HG03575 (cell line): ENCODE measurements at regions not wholly inside any gene's neighbourhood (a gene's known extent, or its start where the extent isn't known, plus 50 kb on each side); places are given as distances from the start of the nearest gene placed in this dataset.
"Not testable (repeated sequence)": the region's sequence is repeated elsewhere in the genome, so short reads cannot be mapped to it uniquely, and the experiment has no call there.

Experiments used
- ATAC-seq: cut with Tn5 transposase; IDR thresholded peaks from one replicate; pipeline ENCODE4 v1.9.1; 2021; ENCODE audit not compliant: unreplicated experiment, insufficient number of reproducible peaks, low FRiP score; ENCODE audit errors: extremely low read depth

DNA sequence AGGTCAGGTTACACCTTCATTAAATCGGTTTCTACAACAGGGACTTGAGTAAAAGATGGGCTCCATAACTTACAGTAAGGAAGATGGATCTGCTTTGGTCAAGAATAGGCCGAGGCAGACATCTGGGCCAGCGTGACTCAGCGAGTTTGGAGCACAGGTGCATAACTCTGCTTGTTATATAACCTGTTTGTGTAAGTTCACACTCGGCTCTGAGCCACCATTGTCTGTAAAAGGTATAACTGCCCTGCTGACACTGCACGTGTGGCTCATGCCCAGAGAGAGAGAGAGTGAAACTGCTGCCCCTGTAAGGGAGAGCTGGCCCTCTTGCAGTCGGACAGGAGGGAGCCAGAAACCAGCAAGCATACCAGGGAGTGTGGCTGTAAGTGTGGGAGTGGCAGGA, 737.9 kb upstream of the SLC35B3 start:
- no peak for ATAC-seq

DNA sequence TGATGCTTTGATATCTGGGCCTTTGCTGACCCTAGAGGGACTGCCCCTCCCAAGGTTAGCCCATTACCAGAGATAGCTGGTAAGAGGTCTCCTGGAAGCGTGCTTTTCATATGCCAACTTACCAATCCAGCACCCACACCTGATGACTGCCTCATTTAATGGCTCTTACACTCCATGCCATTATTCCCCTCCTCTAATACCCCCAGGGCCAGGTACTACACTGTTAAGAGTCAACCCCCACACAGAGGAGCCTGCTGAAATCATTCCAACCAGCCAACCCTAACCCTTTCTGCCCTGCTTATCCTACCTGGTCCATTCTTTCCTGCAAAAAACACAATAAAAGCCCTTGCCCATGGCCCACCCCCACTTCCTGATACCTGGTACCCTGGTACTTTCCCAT, 736.8 kb upstream of the SLC35B3 start:
- no peak for ATAC-seq

DNA sequence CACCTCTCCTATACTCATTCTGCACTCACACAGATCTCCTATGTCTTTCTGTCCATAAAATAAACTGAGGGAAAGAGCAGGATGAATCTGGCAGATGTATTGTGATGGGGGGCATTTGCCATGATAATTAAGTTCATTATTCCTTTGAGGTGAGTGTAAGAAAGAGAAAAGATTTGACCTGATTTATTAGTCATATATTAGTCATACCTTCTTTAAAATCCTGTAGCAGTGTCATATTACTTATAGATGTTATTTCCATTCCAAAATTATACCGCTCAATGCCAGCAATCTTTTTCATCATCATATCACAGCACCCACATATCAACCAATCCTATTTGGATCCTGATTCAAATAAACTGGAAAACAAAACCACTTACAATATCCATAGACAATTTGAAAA, 733.3 kb upstream of the SLC35B3 start:
- no peak for ATAC-seq

DNA sequence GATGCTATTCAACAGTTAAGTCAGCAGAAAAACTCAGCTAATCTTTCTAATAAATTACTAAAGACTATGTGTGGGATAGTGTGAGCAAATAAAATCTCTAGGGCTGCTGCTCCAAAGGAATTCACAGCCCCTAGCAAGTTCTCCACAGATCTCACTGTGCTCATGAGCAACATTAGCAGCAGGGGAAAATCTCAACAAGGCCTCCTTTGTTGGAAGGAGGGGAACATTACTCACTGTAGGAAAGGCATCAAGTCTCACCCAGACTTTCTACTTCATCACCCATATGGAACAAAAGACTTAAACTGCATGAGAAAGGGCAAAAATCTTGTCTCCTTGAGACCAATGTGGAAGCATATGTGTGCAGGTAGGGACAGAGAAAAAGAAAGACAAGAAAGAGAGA, 726.4 kb upstream of the SLC35B3 start:
- ATAC-seq: no peak

DNA sequence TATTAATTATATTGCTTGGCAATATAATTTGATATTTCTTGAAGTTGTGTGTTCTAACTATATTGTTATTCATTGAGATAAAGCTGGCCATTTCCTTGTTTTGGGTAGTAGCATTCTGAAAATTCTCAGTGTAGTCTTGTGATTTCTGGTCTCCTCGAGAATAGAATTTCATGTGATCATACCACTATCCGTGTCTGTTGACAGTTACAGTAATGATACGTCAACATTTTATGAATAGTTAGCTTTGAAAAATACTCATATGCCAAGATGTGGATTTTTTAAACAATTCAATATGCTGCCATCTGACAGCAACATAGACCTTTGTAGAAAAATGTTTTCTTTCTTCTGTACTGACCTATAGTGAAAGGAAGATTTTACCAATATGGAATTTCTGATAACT, 723.7 kb upstream of the SLC35B3 start:
- no peak for ATAC-seq

DNA sequence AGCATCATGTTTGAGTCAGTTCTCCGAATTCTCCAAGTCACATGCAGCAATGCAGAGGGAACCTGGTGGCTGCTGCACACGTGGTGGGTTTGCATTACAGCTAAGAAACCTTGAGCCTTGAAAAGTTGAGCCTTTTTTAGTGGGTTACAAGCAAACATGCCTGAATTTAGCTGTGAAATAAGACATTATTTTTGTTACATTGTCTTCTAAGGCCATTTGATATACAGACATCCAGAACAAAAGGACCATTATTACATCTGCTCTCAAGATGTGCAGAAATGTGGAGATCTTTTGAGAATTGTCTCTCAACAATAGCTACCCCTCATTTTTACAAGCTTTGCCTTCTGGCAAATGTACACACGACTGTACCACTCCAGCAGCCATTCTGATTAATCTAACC, 720.5 kb upstream of the SLC35B3 start:
- ATAC-seq: no peak

DNA sequence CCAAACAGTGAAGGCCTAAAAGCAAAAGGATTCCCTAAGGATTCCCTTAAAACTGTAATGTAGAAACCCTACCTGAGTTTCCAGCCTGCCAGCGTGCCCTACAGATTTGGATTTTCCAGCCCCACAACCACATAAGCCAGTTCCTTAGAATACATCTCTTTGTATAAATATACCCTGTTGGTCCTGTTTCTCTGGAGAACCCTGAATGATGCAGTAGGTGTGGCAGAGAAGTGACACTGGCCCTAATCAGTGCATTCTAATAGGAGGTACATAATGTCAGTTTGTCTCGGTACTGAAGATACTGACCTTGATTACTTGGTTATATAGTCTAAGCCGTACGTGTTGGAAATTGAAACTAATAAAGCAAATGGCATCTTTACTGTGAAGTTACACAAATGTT, 707.8 kb upstream of the SLC35B3 start:
- ATAC-seq: no peak

DNA sequence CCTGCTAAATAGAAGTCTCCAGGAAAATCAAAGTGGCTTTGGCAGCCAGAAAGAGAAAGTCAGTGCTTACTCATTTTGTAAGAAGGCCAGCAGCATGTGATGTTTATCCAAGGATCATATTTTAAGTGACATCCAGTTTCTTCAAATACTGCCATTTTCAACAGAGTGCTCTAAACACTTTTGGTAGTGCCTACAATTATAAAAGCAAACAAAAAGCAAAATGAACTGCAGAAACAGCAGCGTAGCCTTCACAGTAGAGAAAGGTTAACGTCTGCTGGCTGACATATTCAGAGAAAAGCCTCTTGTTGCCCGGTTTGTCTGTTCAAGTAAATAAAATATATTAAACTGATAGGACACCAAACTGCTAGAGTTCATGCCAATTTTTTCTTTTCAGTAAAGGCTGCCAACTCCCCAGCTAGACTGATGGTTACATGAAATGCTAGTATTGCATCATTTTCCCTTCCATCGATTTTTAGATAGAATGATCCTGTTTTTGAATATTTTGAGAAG, 705.7 kb upstream of the SLC35B3 start:
- no peak for ATAC-seq

DNA sequence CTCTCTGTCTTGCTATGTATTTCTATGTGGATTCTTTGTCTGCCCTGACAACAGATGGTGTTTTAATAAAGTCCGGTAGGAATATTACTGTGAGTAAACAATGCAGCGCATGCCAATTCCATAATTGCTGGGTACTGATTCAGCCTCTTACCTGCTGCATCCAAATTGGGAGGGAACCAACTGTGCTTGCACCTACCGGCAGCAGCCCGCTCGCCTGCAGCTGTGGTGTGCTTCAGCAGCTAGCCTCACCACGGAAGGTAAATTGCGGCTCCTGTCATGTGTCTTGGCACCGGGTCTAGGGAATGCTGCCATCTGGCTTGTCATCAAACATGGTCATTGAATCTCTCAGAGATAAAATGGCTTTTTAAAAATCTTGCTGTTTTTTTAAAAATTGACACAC, 704.8 kb upstream of the SLC35B3 start:
- ATAC-seq: no peak

DNA sequence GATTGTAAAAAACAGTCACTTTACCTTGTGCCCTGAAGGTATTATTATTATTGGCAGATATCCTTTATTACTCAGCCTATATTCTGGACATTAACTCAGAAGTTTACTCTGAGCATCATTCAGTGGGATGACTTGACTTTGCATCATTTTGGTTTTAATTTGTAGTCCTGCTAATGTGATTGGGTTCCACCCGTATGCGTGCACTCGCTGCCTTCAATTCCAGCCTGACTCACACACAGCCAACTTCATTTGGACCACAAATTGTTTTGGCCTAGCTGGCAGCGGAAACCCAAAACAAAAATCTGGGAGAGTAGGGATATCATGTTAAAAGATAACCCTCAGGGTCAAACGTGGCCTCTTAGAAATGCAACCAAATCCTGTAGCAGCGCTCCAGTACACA, 704.4 kb upstream of the SLC35B3 start:
- no peak for ATAC-seq

DNA sequence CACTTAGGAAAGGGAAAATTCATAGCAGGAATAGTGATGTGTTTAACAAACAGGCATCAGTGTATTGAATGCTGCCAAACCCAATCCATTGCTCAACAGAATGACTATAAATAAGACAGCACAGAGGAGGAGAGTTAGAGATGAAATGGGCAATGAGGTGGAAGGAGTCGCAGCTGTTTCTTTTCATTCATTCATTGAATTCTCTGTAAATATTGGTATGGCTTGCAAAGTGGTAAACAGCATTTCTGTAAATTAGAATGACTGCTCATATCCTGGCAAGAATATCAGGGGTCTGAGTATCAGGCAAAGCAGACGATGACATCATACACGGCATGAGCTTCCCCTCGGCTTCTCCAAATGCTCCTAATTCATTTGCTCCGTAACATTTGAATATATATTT, 703.6 kb upstream of the SLC35B3 start:
- ATAC-seq: no peak

DNA sequence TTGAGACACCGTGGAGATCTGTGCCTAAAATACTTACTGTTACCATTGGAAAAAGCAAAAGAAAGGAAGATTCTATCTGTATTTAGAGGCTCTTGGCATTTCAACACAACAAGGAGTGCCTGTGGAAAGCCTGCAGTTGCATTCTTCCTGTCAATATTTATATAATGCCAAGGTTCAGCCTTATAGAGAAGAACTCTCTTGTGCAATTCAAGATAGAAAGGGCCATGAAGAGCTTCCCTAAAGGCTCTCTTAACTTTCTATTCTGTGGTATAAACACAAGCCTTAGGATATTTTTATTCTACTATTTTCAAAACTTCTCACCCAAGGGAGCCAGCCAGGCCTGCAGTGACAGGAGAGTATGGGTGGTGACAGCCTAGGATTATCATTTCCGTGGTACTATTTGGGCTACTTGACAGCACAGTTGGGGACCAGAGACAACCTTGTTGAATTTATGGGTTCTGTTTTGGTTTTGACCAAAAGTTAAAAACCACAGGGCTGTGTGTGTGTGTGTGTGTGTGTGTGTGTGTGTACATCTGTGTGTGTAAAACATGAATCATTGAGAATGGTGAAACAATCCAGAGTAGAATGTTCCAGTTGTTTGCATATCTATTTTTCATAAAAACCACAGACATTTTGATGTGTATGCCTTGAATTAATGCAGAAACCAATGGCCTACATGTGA, 700.9 kb upstream of the SLC35B3 start:
- ATAC-seq: no peak

DNA sequence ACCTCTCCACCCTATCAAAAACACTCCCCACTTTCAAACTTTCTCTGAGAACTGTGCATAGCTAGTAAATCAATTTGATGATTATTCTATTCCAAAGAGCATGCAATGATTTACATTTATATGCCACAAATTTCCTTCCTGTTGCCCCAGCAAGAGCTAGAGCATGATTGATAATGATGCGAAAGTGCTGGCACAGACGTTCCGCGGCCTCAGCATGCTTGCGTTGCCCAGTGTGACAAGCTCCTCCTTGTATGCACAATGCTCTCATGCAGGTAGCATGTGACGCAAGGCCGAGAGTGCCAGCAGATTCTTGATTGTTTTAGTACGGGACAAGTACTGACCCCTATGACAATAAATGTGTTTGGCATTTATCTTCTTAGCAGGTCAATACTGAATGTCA, 696.3 kb upstream of the SLC35B3 start:
- no peak for ATAC-seq

DNA sequence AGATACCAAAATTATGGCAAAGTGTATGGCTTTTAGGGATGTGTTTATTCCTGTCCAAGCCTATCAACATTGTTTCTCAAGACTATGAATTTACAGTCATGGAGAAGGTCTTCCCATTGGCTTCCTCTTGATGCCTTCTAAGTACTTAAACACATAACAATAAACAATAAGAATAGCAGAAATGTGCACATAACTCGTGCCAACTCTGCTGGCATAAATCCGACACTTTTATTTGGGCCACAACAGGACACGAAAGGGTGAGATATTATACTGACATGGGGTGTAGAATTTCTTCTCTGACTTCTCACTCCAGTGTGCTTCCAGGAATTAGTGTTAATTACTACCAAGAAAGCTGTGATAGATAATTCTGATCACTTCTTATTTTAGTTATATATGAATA, 695.9 kb upstream of the SLC35B3 start:
- ATAC-seq: no peak

DNA sequence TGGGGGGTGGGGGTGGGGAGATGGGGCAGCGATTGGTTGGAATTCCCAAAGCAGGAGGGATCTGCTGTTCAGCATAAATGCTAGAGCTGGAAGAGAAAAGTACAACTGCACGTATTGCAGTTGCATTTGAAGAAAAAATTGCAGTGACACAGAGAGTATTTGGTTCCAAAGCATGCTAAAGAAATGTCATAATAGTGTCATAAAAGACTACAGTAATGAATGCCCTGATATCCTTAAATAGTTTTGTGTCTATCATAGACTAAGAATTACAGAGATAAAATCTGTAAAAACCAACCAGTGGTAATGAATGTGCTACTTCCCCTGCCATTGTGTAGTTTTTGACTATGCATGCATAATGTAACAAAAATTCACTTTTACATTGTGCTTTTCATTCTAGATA, 693.6 kb upstream of the SLC35B3 start:
- ATAC-seq: no peak

DNA sequence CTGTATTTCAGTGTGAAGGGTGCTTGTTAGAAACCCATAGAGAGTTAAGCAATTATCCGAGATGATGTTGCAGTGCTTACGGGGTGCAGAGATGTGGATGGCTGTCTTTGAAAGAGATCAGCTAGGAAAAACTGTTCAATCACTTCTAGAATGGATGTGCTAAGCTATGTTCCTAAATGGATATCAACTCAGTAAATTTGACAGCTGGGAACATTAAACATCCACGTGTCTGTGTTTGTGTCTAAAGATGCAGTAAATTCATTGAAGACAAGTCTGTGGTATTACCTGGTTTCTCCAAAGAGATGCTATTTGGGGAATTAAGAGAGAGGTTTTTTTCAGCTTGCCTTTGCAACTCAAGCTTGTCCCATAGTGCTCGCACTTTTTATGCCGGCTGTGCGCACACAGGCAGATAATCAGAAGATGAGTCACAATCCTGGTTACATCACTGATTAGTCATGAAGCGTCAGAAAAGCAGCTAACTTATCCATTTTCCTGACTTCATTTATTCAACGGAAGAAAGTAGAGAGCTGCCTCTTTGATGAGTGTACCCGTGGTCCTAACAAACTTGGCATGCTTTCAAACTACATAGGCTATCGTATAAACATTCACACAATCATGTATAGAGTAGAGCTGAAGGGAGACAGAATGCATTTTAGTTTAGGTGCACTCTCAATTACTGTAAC, 691.7 kb upstream of the SLC35B3 start:
- ATAC-seq: no peak

DNA sequence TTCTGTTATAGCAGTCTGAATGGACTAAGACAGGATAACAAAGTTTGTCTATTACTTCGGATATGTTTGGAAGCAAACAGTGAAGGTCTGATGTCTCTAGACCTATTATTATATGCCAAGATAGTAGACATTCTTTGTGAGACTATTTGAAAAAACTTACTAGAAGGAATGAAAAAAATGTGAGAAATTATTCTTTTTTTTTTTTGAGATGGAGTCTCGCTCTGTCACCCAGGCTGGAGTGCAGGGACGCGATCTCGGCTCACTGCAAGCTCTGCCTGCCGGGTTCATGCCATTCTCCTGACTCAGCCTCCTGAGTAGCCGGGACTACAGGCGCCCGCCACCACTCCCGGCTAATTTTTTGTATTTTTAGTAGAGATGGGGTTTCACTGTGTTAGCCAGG, 690.7 kb upstream of the SLC35B3 start:
- not testable (repeated sequence) for ATAC-seq

DNA sequence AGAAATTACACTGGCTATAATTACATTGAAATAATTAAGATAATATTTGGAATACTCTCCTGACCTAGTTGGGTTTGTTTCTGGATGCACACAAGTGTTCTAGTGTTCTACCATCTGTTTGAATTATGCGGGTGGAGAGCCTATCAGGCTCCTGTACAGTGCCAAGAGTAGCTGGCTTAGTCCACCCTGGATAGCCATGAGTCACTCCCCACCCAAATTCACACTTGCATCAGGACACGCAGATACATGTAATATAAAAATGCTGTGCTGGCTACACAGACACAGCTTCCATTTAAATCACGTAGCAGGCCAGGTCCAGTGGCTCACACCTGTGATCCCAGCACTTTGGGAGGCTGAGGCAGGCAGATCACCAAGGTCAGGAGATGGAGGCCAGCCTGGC, 686.2 kb upstream of the SLC35B3 start:
- no peak for ATAC-seq

DNA sequence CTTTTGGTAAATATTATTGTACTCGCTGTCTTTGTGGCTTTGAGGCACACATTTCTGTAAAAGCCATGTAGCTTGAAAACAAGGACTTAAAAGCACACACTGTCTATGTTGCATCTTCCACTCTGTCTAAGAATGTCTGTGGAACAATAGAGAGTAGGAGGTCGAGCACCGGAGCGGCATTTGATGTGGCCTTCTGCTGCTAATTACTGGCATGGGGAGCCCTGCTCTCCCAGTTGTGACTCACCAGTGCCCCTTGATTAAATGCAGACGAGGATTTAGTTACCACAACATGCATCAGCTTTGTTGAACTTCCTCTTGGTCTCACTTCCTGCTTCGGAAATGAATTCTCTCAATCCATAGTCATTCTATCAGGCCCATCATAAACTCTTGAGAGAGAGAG, 680.7 kb upstream of the SLC35B3 start:
- no peak for ATAC-seq

DNA sequence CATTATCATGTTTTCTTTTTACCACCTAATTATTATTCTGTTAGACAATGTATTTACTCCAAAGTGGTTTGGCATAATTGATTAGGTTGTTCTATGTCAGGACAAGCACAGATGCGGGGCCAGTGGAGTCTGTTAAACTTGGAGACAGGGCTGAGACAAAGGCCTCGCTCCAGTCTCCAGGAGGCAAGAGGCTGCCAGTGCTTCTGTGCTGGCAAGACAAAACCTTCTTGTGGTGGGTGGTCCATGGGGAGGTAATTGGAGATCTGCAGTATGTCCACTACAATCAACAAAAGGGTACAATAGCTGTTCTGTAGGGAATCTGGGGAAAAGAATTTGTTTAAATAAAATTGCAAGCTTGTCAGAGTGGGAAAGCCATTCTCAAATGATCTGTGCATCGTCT, 677.2 kb upstream of the SLC35B3 start:
- no peak for ATAC-seq
